HEK293 (cell line): ENCODE measurements at regions not wholly inside any gene's neighbourhood (a gene's known extent, or its start where the extent isn't known, plus 50 kb on each side); places are given as distances from the start of the nearest gene placed in this dataset.

Experiments
- CTCF ChIA-PET: fragments of 350-600 bp; formaldehyde crosslinking; extraction: SDS; loops from one replicate; lab custom pipeline; 2021; ENCODE audit warnings: antibody characterized with exemption; lab: Yijun Ruan, JAX
- POLR2A ChIA-PET: fragments of 300-600 bp; formaldehyde crosslinking; extraction: SDS; loops from one replicate; lab custom pipeline; 2020; ENCODE audit warnings: antibody characterized with exemption, inconsistent platforms; lab: Yijun Ruan, JAX
- H3K27ac ChIP-seq: fragments of 200-500 bp; sonication (Bioruptor generic); 2 replicates; pipeline ENCODE4 v1.5.1; 2014; ENCODE audit warnings: low read depth, low read length, control low read depth, inconsistent platforms; ENCODE audit errors: extremely low read depth
- H3K36me3 ChIP-seq, 2 experiments: fragments of 200-500 bp in 1 of 2; sonication (Bioruptor generic) in 1 of 2; 1 replicate in 1 of 2; 2 replicates in 1 of 2; pipeline ENCODE4 v1.5.1; 2014 to 2017; ENCODE audit warnings: inconsistent platforms in 2 of 2, low read length in 2 of 2; ENCODE audit not compliant: control insufficient read depth in 2 of 2, insufficient read depth in 1 of 2
- H3K4me1 ChIP-seq: fragments of 200-500 bp; sonication (Bioruptor generic); 2 replicates; pipeline ENCODE4 v1.5.1; 2014; ENCODE audit warnings: mild to moderate bottlenecking, low read length, inconsistent platforms; ENCODE audit not compliant: control insufficient read depth, insufficient read depth
- H3K4me3 ChIP-seq: 2 replicates; pipeline ENCODE4 v1.5.1; 2011; ENCODE audit warnings: low read depth, mild to moderate bottlenecking, control low read depth, low read length, moderate library complexity
- H3K9me3 ChIP-seq: fragments of 200-500 bp; sonication (Bioruptor generic); 2 replicates; pipeline ENCODE4 v1.5.1; 2014; ENCODE audit warnings: low read depth, low read length, inconsistent platforms; ENCODE audit not compliant: control insufficient read depth, insufficient read depth
- EGR2 ChIP-seq: fragments of 450-650 bp; formaldehyde crosslinking; IDR thresholded peaks from 2 replicates; pipeline ENCODE4 v1.5.1; 2016; ENCODE audit warnings: low read depth, missing biosample characterization, missing genetic modification characterization
- FEZF1 ChIP-seq: fragments of 450-650 bp; formaldehyde crosslinking; IDR thresholded peaks from 2 replicates; pipeline ENCODE4 v1.5.1; 2016; ENCODE audit warnings: missing biosample characterization, missing genetic modification characterization
- GLI2 ChIP-seq: fragments of 450-650 bp; formaldehyde crosslinking; IDR thresholded peaks from 2 replicates; pipeline ENCODE4; 2017; ENCODE audit warnings: missing biosample characterization, missing genetic modification characterization, low read depth, borderline replicate concordance
- GLI4 ChIP-seq: fragments of 450-650 bp; formaldehyde crosslinking; IDR thresholded peaks from 2 replicates; pipeline ENCODE4 v1.5.1; 2016; ENCODE audit warnings: missing biosample characterization, missing genetic modification characterization
- HOXA7 ChIP-seq: sonication (generic); formaldehyde crosslinking; IDR thresholded peaks from 2 replicates; pipeline ENCODE4 v1.8.1; 2022; ENCODE audit warnings: missing genetic modification reagents, borderline replicate concordance
- IKZF3 ChIP-seq: fragments of 450-650 bp; IDR thresholded peaks from 2 replicates; pipeline ENCODE4 v1.5.0; 2018; ENCODE audit warnings: missing biosample characterization, mild to moderate bottlenecking, missing genetic modification characterization, moderate library complexity
- MYNN ChIP-seq: fragments of 450-650 bp; formaldehyde crosslinking; IDR thresholded peaks from 2 replicates; pipeline ENCODE4 v1.5.1; 2016; ENCODE audit warnings: missing biosample characterization, missing genetic modification characterization, borderline replicate concordance
- YY2 ChIP-seq: fragments of 450-650 bp; formaldehyde crosslinking; IDR thresholded peaks from 2 replicates; pipeline ENCODE4 v1.5.1; 2016; ENCODE audit warnings: missing biosample characterization, missing genetic modification characterization
- ZFP69B ChIP-seq: fragments of 450-650 bp; formaldehyde crosslinking; IDR thresholded peaks from 2 replicates; pipeline ENCODE4 v1.5.1; 2016; ENCODE audit warnings: missing biosample characterization, missing genetic modification characterization
- ZNF112 ChIP-seq: fragments of 450-650 bp; formaldehyde crosslinking; IDR thresholded peaks from 2 replicates; pipeline ENCODE4 v1.5.0; 2017; ENCODE audit warnings: missing biosample characterization, missing genetic modification characterization
- ZNF132 ChIP-seq: fragments of 450-650 bp; formaldehyde crosslinking; IDR thresholded peaks from 2 replicates; pipeline ENCODE4 v1.5.1; 2017; ENCODE audit warnings: missing biosample characterization, missing genetic modification characterization, borderline replicate concordance
- ZNF221 ChIP-seq: fragments of 450-650 bp; formaldehyde crosslinking; IDR thresholded peaks from 2 replicates; pipeline ENCODE4 v1.5.1; 2017; ENCODE audit warnings: missing biosample characterization, missing genetic modification characterization, borderline replicate concordance
- ZNF274 ChIP-seq, 2 experiments: fragments of 200-500 bp in 1 of 2; fragments of 450-650 bp in 1 of 2; sonication (Bioruptor generic) in 1 of 2; formaldehyde crosslinking in 1 of 2; IDR thresholded peaks; 2 replicates each; pipeline versions ENCODE4 v1.5.1 to v1.6.1; 2014 to 2016; ENCODE audit warnings: borderline replicate concordance in 1 of 2, inconsistent platforms in 1 of 2, low read length in 1 of 2, missing biosample characterization in 1 of 2, missing genetic modification characterization in 1 of 2
- ZNF366 ChIP-seq: fragments of 450-650 bp; formaldehyde crosslinking; conservative IDR thresholded peaks from 2 replicates; pipeline ENCODE4 v1.5.1; 2016; ENCODE audit warnings: missing biosample characterization, missing genetic modification characterization
- ZNF473 ChIP-seq: fragments of 450-650 bp; formaldehyde crosslinking; IDR thresholded peaks from 2 replicates; pipeline ENCODE4 v1.5.1; 2017; ENCODE audit warnings: missing biosample characterization, missing genetic modification characterization
- ZNF48 ChIP-seq: fragments of 450-650 bp; formaldehyde crosslinking; IDR thresholded peaks from 2 replicates; pipeline ENCODE4 v1.5.1; 2016; ENCODE audit warnings: missing biosample characterization, missing genetic modification characterization
- ZNF510 ChIP-seq: fragments of 450-650 bp; formaldehyde crosslinking; IDR thresholded peaks from 2 replicates; pipeline ENCODE4 v1.5.1; 2018; ENCODE audit warnings: mild to moderate bottlenecking, missing genetic modification characterization, missing biosample characterization; ENCODE audit not compliant: insufficient replicate concordance
- ZNF571 ChIP-seq: fragments of 450-650 bp; formaldehyde crosslinking; IDR thresholded peaks from 2 replicates; pipeline ENCODE4 v1.5.0; 2017; ENCODE audit warnings: missing biosample characterization, missing genetic modification characterization
- ZNF624 ChIP-seq: fragments of 450-650 bp; formaldehyde crosslinking; IDR thresholded peaks from 2 replicates; pipeline ENCODE4 v1.5.1; 2017; ENCODE audit warnings: missing biosample characterization, missing genetic modification characterization
- ZNF626 ChIP-seq: fragments of 450-650 bp; sonication (Bioruptor Pico); formaldehyde crosslinking; IDR thresholded peaks from 2 replicates; pipeline ENCODE4 v1.5.1; 2018; ENCODE audit warnings: missing biosample characterization, missing genetic modification characterization, inconsistent platforms
- ZNF639 ChIP-seq: fragments of 450-650 bp; formaldehyde crosslinking; IDR thresholded peaks from 2 replicates; pipeline ENCODE4 v1.5.1; 2016; ENCODE audit warnings: missing biosample characterization, missing genetic modification characterization
- ZNF664 ChIP-seq: fragments of 450-650 bp; formaldehyde crosslinking; IDR thresholded peaks from 2 replicates; pipeline ENCODE4 v1.5.1; 2016; ENCODE audit warnings: missing biosample characterization, missing genetic modification characterization
- ZNF76 ChIP-seq: fragments of 450-650 bp; formaldehyde crosslinking; IDR thresholded peaks from 2 replicates; pipeline ENCODE4; 2016; ENCODE audit warnings: low read depth, missing biosample characterization, missing genetic modification characterization, borderline replicate concordance
- ZXDB ChIP-seq: fragments of 450-650 bp; formaldehyde crosslinking; IDR thresholded peaks from 2 replicates; pipeline ENCODE4 v1.5.1; 2016; ENCODE audit warnings: missing biosample characterization, missing genetic modification characterization
- TF ChIP-seq, protein P1 (sequence below): fragments of 450-650 bp; formaldehyde crosslinking; IDR thresholded peaks from 2 replicates; pipeline ENCODE4 v1.5.1; 2016; ENCODE audit warnings: missing biosample characterization, missing genetic modification characterization, low read depth

GRCh38 chr1:177772386-177772960, 197.4 kb downstream of the SEC16B start (continued):
- TF ChIP-seq EGR2 (tag by site-specific recombination) (no peak), ZNF626 (tag by site-specific recombination) (no peak), ZNF664 (tag by site-specific recombination) (no peak), YY2 (tag by site-specific recombination) (no peak), ZNF639 (tag by site-specific recombination) (no peak), FEZF1 (no peak), IKZF3 (tag by site-specific recombination) (no peak), ZNF510 (tag by site-specific recombination) (no peak)

DNA sequence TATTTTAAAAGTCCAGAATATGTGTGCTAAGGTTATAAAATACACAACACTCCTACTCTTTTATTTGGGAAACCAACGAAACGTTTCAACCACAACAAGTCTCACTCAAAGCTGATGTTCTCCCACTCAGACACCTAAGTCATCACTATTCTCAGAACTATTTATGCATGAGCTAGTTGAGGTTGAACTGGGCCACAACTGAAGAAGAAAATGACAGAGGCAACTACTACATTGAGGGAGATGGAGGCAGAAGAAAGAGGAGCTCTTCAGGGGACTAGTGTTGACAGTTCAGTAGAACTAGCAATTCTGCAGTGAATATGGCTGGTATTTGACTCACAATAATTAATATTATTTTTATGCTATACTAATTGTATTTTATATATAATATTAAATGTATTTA, 198.2 kb downstream of the SEC16B start:
- Histone ChIP-seq H3K36me3 (no peaks in the 10 kb centered on the region), H3K9me3 (no peaks in the 10 kb centered on the region; the same call in 1 of the 2 replicates), H3K4me1 (no peaks in the 10 kb centered on the region), H3K4me3 (no peak overlapping the region), H3K27ac (no peak overlapping the region)
- TF ChIP-seq ZXDB (tag by site-specific recombination), result no peak
- TF ChIP-seq ZNF624 (tag by site-specific recombination), result no peak
- TF ChIP-seq ZFP69B (tag by site-specific recombination), result no peak
- no peak for TF ChIP-seq ZNF473 (tag by site-specific recombination)
- TF ChIP-seq ZNF274 (IDR thresholded peaks at IDR 0.05; ENCODE audit: low read length), result no peak
- no peak for TF ChIP-seq ZNF274 (tag by site-specific recombination; IDR thresholded peaks at IDR 0.05; ENCODE audit: borderline replicate concordance)
- no peak for TF ChIP-seq ZNF571 (tag by site-specific recombination)
- TF ChIP-seq MYNN (tag by site-specific recombination), result no peak
- no peak for TF ChIP-seq GLI4 (tag by site-specific recombination)
- TF ChIP-seq ZNF221 (tag by site-specific recombination), result no peak
- no peak for TF ChIP-seq ZNF112 (tag by site-specific recombination)
- TF ChIP-seq ZNF48, result no peak
- TF ChIP-seq HOXA7 (CRISPR knock-in tag), result no peak
- no peak for TF ChIP-seq ZNF366 (tag by site-specific recombination)
- TF ChIP-seq, protein P1, sequence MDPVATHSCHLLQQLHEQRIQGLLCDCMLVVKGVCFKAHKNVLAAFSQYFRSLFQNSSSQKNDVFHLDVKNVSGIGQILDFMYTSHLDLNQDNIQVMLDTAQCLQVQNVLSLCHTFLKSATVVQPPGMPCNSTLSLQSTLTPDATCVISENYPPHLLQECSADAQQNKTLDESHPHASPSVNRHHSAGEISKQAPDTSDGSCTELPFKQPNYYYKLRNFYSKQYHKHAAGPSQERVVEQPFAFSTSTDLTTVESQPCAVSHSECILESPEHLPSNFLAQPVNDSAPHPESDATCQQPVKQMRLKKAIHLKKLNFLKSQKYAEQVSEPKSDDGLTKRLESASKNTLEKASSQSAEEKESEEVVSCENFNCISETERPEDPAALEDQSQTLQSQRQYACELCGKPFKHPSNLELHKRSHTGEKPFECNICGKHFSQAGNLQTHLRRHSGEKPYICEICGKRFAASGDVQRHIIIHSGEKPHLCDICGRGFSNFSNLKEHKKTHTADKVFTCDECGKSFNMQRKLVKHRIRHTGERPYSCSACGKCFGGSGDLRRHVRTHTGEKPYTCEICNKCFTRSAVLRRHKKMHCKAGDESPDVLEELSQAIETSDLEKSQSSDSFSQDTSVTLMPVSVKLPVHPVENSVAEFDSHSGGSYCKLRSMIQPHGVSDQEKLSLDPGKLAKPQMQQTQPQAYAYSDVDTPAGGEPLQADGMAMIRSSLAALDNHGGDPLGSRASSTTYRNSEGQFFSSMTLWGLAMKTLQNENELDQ (tag by site-specific recombination), result no peak
- no peak for TF ChIP-seq ZNF76 (tag by site-specific recombination)
- no peak for TF ChIP-seq ZNF132
- TF ChIP-seq GLI2 (tag by site-specific recombination), result no peak
- CTCF ChIA-PET, result no interaction called here
- POLR2A ChIA-PET, result no interaction called here
